PC-9 (cell line): ENCODE measurements at regions not wholly inside any gene's neighbourhood (a gene's known extent, or its start where the extent isn't known, plus 50 kb on each side); places are given as distances from the start of the nearest gene placed in this dataset.

ENCODE experiments used
- EZH2 ChIP-seq: fragments of 200-600 bp; sonication (generic); IDR thresholded peaks from 2 replicates; pipeline ENCODE4 v1.8.0; 2017; ENCODE audit warnings: antibody characterized with exemption, low read depth
- TF ChIP-seq, protein P1 (sequence below): fragments of 200-600 bp; sonication (generic); conservative IDR thresholded peaks from 2 replicates; pipeline ENCODE4 v1.6.1; 2017; ENCODE audit warnings: mixed run types, antibody characterized with exemption, mild to moderate bottlenecking, moderate library complexity

DNA sequence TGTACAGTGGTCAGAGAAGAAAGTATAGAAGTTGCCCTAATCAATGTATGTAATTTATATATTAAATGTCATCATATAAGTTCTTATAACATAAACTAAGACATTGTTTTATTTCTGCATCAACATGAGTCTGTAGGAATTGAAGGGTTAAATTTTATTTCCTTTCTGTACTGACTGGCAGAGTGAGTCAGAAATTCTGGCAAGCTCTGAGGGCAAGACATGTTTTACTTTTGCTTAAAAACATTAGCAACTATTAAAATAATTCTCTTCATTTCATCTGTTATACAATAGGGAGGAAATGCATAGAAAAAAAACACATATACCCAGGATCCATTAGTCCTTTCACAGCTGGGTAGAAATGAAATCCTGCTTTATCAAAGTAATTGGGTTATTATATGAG lies 171.4 kb upstream of the ALCAM start:
- TF ChIP-seq, protein P1, sequence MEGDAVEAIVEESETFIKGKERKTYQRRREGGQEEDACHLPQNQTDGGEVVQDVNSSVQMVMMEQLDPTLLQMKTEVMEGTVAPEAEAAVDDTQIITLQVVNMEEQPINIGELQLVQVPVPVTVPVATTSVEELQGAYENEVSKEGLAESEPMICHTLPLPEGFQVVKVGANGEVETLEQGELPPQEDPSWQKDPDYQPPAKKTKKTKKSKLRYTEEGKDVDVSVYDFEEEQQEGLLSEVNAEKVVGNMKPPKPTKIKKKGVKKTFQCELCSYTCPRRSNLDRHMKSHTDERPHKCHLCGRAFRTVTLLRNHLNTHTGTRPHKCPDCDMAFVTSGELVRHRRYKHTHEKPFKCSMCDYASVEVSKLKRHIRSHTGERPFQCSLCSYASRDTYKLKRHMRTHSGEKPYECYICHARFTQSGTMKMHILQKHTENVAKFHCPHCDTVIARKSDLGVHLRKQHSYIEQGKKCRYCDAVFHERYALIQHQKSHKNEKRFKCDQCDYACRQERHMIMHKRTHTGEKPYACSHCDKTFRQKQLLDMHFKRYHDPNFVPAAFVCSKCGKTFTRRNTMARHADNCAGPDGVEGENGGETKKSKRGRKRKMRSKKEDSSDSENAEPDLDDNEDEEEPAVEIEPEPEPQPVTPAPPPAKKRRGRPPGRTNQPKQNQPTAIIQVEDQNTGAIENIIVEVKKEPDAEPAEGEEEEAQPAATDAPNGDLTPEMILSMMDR: no peak
- no peak for TF ChIP-seq EZH2
